GM19035 (cell line): ENCODE measurements at regions not wholly inside any gene's neighbourhood (a gene's known extent, or its start where the extent isn't known, plus 50 kb on each side); places are given as distances from the start of the nearest gene placed in this dataset.

ENCODE experiments used
- ATAC-seq: cut with Tn5 transposase; IDR thresholded peaks from one replicate; pipeline ENCODE4 v1.9.1; 2021; ENCODE audit not compliant: unreplicated experiment

DNA sequence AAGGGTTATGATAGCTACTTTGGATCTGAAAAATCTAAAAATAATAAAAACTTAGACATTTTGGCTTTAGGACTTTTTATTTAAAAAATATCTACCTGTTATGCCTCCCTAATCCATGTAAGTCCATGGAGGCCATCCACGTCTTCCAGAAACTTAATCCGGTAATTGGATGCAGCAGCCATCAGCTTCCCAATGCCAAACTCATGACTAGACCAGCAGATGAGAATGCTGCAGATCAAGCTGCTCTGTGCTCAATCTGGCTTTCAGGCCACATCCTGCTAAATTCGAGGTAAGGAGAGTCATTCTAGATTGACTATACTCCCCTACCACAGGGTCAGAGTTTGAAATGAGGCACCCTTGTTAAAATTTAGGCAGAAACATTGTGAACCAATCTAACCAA is 168.5 kb upstream of the TCERG1L start:
- ATAC-seq = no peak

GRCh38 chr10:131480861-131481260 is 169.3 kb upstream of the TCERG1L start:
- no peak for ATAC-seq

GRCh38 chr10:131485732-131486131 is 174.2 kb upstream of the TCERG1L start:
- no peak for ATAC-seq

DNA sequence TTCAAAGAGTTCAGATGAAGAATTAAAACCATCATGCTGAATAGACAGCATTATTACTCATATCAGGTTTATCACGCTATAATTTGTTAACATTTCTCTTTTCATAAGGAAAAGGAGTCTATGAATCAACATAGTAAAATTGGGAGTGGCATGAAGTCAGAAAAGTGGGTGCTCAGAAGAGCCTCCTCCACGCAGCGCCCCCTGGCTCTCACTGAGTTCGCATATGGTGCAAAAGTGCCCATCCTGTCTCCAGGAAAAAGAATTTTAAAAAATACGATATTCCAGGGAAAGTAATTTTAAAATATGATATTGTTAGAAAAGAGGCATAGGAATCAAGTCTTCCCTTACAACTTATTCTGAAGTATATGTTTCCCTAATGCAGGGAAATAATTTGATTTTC is 176.3 kb upstream of the TCERG1L start:
- no peak for ATAC-seq

DNA sequence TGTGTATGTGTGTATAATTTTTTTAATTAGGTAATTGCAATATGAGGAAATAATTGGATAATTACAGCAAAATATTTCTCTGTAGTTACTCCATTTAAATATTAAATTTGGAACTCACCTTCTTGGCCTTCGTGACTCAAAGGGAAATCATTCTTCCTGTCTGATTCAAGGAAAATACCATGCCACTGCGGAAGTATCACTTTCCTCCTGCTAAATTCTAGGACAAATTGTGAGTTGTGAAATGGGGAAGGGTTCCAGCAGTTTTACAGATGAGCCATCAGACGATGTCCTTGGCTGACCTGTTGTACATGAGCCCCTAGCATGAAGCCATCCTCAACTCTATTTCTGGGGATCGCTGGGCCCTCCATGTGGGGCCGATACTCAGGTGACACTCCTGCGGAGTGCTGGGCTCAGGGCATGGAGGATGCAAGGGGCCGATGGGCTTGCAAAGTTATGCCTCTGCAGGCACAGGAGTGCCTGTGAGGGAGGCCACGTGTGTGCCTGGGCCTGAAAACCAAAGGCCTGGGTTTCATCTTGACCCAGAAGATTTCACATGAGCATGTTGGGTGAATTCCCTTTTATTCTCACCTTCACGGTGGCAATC is 179.6 kb upstream of the TCERG1L start:
- no peak for ATAC-seq

DNA sequence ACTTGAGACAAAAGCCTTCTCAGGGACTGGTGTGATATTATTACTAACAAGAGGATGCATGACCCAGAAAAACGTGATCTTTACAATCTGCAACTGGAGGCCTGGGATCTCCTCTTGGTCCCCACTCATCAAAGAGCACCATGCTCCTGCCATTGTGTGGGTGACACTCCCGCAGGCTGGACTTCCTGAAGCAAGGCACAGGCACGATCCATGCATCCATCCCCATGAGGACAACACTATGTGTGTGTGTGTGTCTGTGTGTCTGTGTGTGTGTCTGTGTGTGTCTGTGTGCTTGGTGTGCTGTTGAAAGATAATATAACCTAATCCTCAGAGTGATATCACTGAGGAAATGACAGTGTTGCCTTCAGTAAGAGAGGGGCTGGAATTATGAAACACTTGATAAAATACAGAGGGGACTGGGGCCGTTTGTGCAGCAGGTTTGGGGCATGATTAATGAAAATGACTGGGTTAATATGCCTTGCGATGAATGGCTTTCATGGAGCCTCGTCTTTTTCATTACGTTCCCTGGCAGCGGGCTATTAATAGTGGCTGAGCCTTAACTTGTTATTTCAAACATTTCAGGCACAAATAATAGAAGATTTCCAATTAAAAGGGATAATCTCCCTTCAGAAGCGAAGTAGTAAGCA is 180.8 kb upstream of the TCERG1L start:
- no peak for ATAC-seq

- ATAC-seq = no peak
Measured at GRCh38 chr10:131493432-131493831, 181.9 kb upstream of the TCERG1L start.

GRCh38 chr10:131494451-131494850 is 182.9 kb upstream of the TCERG1L start:
- ATAC-seq = no peak

GRCh38 chr10:131495224-131495623 is 183.7 kb upstream of the TCERG1L start:
- no peak for ATAC-seq

DNA sequence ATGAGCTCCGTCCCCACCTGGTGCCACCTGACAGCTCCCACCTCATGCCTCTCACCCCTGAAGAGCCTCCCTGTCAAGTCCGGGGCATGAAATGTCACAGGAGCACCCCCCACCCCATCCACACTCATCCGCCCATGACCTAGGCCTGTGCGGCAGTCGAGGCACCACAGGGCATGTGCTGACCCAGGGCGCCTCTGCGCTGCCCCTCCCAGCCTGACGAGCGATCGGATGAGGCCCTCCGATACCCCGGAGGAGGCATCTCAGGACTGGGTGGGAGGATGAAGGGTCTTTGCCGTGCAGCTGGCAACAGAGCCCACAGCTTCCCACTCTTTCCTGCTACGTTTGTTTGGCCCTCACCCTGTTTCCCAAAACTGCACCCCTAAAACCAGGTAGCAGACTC is 184.4 kb upstream of the TCERG1L start:
- no peak for ATAC-seq

DNA sequence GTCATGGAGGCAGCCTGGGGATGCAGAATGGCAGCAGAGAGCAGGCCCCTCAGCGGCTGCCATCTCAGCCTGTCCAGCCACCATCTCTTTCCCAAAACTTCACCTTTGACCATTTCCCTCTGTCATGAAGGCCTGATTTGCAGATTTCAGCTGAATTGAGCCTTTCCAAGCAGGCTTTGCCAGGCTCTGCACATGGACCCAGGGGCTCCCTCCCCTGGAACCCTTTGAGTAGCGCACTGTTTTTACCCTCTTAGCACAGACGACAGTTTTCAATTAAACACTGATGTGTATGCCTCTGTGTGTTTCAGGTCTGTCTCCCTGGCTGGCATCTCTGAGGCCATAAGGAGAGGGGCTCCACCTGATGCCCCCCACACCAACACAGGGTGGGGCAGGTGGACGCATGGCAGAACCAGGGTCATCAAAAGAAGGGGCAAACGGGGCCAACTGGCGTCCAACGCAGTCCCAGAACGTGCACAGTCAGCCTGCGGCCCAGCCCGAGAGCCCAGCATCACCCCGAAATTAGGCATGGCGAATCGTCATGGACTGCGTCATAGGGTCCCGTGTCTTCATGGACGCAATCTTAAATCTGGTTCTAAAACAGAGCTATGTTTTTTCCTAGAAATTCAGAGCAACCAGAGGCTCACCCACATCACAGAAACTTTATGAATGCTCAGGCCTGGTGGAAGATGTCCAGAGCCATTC is 185.0 kb upstream of the TCERG1L start:
- no peak for ATAC-seq

GRCh38 chr10:131499566-131499965 is 188.0 kb upstream of the TCERG1L start:
- no peak for ATAC-seq

GRCh38 chr10:131500181-131500580 is 188.7 kb upstream of the TCERG1L start:
- no peak for ATAC-seq

- ATAC-seq = no peak
Measured at GRCh38 chr10:131500892-131501291, 189.4 kb upstream of the TCERG1L start.

GRCh38 chr10:131503992-131504391 is 192.5 kb upstream of the TCERG1L start:
- no peak for ATAC-seq

DNA sequence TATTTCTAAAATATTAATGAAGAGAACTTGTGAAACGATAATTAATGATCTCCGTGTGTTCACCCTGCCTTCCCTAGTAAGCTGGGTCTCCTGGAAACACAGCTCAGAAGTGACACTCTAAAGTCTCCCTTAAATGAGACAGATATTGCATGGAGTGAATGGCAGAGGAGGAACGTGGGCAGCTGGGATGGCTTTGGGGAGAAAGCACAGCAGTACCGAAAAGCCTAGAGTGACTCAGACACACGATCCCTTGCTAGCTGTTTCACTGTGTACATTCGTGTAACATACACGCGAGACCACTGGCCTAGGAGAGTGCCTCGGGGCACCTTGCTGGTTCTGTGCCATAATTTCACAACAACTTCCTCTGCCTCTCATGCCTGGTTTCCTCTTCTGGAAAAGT is 199.9 kb upstream of the TCERG1L start:
- ATAC-seq = no peak

DNA sequence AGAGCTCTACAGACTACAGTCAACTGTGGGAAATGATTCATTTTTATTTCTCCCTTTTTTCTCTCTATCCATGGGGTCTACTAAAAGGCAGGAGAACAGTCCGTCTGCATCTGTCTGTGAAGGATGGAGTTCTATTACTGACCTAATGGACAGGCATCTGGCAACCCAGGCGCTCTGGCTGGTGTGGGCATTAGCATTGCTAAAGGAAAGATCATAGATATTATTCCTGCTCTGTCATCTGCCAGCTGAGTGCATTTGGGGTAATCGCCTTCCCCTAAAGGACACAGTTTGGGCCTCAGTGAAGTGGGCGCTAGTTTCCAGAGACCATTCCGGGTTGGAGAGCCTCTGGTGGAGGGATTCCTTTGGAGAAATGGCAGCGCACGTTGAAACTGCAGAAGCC is 201.3 kb upstream of the TCERG1L start:
- ATAC-seq = no peak

GRCh38 chr10:131513445-131513844 is 201.9 kb upstream of the TCERG1L start:
- no peak for ATAC-seq

GRCh38 chr10:131513901-131514300 is 202.4 kb upstream of the TCERG1L start:
- no peak for ATAC-seq

DNA sequence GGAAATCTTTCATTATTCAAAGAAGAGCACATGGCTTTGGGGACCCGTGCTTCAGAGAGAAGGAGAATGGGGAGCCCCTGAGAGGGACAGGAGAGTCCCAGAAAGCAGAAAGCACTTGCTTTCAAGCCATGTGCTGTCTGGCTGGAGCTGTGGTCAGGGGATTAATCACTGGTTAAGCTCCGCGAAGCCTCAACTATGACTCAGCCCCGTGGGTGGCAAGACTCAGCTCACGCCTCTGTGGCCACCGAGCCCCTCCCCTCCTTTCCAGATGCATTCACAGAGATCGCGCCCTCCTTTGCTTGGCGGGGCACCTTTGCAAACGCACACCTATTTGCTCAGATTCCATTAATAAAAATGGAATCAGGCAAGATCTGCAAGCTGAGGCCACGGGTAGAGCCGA is 202.9 kb upstream of the TCERG1L start:
- no peak for ATAC-seq

DNA sequence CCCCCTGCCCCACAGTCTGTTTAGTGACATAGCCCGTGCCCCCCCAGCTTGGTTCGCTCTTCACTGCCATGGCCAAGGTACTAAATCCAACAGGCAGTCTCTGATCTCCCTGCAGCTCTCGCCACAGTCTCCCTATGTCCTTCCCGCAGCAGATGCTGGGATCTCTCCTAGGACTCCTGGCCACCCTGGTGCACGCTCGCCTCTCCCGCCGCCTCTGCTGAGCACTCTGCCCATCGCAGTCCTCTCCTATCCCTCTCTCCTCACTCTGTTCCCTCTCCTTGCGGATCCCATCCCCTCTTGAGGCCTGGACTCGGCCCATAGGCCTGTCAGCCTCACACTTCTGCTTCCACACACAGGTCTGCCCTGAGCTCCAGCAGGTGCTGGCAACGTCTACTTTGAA is 204.8 kb upstream of the TCERG1L start:
- ATAC-seq = no peak

DNA sequence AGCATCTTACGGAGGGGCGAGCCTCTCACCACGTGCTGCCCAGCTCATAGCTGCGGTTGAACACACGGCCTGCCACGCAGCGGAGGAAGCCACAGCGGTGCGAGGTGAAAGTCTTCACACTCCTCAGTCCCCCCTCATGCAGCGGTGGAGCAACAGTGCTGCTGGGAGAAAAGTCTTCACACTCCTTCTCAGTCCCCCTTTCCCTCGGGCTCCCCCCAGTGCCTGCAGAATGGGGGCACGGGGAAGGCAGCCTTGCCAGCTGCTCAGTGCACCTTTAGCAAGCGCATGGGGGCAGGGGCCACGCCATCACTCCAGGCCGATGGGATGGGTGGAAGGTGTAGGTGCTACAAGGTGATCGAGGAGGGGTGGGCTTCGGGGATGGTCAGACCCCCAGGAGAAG is 206.3 kb upstream of the TCERG1L start:
- no peak for ATAC-seq
